Esophagus squamous epithelium (tissue), 4 donors: ENCODE measurements at regions not wholly inside any gene's neighbourhood (a gene's known extent, or its start where the extent isn't known, plus 50 kb on each side); places are given as distances from the start of the nearest gene placed in this dataset.

Source experiments
- CTCF ChIP-seq, 6 experiments: fragments of 450-650 bp in 4 of 6; fragments of 200-600 bp in 2 of 6; sonication (generic) in 2 of 6; IDR thresholded peaks; one replicate each; pipeline ENCODE4 v1.5.1; 2016 to 2019; ENCODE audit warnings: antibody characterized with exemption in 6 of 6, mild to moderate bottlenecking in 4 of 6, moderate library complexity in 4 of 6
- POLR2A ChIP-seq, 4 donors: fragments of 450-650 bp; IDR thresholded peaks; one replicate each; pipeline ENCODE4 v1.6.1; 2017; ENCODE audit warnings: antibody characterized with exemption in 4 of 4, mild to moderate bottlenecking in 4 of 4, moderate library complexity in 3 of 4

- no peak for TF ChIP-seq CTCF (IDR thresholded peaks at IDR 0.05)
- TF ChIP-seq POLR2A (IDR thresholded peaks at IDR 0.05) = no peak
Measured at GRCh38 chr18:38244480-38244879, 678.9 kb upstream of the CELF4 start.
